Esophagus muscularis mucosa (tissue), 3 donors: ENCODE measurements at regions not wholly inside any gene's neighbourhood (a gene's known extent, or its start where the extent isn't known, plus 50 kb on each side); places are given as distances from the start of the nearest gene placed in this dataset.

Source experiments
- POLR2A ChIP-seq: fragments of 450-650 bp; IDR thresholded peaks from one replicate; pipeline ENCODE4 v1.6.1; 2017; ENCODE audit warnings: antibody characterized with exemption, moderate library complexity, mild to moderate bottlenecking, low read depth
- POLR2AphosphoS5 ChIP-seq, 2 donors: sonication (generic); formaldehyde crosslinking; IDR thresholded peaks; one replicate each; pipeline ENCODE4 v1.6.1; 2017; ENCODE audit warnings: antibody characterized with exemption in 2 of 2
- TF ChIP-seq, protein P1 (sequence below), 3 experiments: fragments of 200-600 bp in 2 of 3; fragments of 450-650 bp in 1 of 3; sonication (generic) in 2 of 3; IDR thresholded peaks; one replicate each; pipeline ENCODE4 v1.5.1; 2017 to 2019; ENCODE audit warnings: antibody characterized with exemption in 3 of 3, mild to moderate bottlenecking in 2 of 3, moderate library complexity in 1 of 3

DNA sequence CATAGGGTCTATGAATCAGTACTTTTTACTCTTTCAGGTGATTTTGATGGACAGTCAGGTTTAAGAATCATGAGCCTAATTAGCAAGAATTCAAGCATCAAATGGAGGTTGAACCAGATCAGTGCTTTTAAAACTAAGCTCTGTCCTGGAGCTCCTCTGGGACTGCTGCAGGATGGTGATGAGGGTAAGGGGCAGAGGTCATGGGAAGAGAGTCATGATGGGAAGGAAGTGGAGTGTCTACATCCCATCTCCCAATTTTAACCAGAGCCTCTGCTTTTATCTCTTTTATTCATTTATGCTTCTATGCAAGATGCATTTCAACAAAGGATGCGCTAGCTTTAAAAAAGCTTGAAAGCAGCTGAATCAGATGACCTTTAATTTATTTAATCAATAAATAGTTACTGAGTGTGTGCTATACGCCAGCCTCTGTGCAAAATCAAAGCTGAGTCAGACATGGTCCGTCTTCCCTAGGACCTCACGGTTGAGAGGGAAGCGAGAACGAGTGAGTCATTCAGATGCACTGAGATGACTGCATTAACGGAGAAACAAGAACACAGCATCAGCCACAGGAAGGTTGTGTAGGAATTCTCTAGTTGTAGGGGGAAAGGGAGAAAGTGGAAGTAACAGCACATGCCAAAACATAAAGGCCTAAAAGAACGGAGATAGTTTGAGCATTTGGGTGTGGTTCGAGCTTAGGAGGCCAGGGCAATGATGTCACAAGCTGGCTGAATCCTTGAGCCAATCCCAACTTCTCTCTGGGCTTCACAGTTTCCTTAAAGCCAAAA is 441.6 kb upstream of the BRINP1 start:
- TF ChIP-seq, protein P1, sequence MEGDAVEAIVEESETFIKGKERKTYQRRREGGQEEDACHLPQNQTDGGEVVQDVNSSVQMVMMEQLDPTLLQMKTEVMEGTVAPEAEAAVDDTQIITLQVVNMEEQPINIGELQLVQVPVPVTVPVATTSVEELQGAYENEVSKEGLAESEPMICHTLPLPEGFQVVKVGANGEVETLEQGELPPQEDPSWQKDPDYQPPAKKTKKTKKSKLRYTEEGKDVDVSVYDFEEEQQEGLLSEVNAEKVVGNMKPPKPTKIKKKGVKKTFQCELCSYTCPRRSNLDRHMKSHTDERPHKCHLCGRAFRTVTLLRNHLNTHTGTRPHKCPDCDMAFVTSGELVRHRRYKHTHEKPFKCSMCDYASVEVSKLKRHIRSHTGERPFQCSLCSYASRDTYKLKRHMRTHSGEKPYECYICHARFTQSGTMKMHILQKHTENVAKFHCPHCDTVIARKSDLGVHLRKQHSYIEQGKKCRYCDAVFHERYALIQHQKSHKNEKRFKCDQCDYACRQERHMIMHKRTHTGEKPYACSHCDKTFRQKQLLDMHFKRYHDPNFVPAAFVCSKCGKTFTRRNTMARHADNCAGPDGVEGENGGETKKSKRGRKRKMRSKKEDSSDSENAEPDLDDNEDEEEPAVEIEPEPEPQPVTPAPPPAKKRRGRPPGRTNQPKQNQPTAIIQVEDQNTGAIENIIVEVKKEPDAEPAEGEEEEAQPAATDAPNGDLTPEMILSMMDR (IDR thresholded peaks at IDR 0.05): no peak
- no peak for TF ChIP-seq POLR2AphosphoS5 (IDR thresholded peaks at IDR 0.05)
- TF ChIP-seq POLR2A: no peak
